ENCODE measurements at regions not wholly inside any gene's neighbourhood (a gene's known extent, or its start where the extent isn't known, plus 50 kb on each side); places are given as distances from the start of the nearest gene placed in this dataset.
A peak's percentile ranks its signal among the peaks of the same experiment; 100 is the strongest.

DNA sequence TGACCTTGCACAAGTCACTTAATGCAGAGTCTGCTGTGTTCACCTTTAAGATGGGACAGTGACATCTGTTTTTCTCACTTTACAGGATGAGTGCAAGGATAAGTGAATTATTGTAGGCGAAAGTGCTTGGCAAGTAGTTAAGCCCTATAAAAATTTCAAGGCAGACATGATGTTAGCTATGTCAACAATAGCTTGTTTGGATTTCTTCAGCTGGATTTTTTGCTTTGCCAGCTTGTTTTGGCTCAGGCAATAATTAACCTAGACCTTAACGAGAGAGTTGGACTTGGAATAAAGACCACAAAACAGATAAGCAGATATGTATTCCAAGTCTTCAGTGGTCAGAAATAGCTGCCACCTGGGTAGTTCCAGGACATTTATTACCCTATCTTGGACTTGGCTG is 255.2 kb downstream of the ARL4A start:
- peak; percentile 89 to 96 (median 93) for ATAC-seq
- intact Hi-C loops (cut with DNase I) = no loop called here
- FAIRE-seq = peak; percentile 75

DNA sequence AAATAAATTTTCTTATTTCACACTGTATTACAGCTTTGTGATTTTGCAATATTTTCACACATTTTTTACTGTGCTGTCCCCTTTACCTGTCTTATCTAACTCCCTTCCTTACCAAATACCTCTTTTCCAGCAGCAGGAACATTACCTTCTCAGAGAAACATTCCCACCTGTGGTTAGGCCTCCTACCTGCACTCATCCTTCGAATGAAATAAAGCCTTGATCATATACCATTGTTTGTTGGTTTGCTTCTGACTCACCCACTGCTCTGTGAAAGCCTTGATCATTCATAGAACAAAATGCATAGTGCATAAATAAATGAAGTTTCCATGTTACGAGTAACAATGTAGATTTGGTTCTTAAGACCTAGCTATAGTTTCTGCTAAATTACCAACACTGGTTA is 256.3 kb downstream of the ARL4A start:
- ATAC-seq = no peak
- no peak for FAIRE-seq
- Histone ChIP-seq H3K4me1 (peaks cover 17 to 24% (median 21%) of the 10 kb centered on the region in 3 donors), H3K27ac (no peak overlapping the region), H3K9me3 (no peaks in the 10 kb centered on the region), H3K27me3 (no peaks in the 10 kb centered on the region), H3K4me3 (no peak overlapping the region), H3K36me3 (no peaks in the 10 kb centered on the region)
- intact Hi-C loops (cut with DNase I) = no loop called here
- TF ChIP-seq, protein P1, sequence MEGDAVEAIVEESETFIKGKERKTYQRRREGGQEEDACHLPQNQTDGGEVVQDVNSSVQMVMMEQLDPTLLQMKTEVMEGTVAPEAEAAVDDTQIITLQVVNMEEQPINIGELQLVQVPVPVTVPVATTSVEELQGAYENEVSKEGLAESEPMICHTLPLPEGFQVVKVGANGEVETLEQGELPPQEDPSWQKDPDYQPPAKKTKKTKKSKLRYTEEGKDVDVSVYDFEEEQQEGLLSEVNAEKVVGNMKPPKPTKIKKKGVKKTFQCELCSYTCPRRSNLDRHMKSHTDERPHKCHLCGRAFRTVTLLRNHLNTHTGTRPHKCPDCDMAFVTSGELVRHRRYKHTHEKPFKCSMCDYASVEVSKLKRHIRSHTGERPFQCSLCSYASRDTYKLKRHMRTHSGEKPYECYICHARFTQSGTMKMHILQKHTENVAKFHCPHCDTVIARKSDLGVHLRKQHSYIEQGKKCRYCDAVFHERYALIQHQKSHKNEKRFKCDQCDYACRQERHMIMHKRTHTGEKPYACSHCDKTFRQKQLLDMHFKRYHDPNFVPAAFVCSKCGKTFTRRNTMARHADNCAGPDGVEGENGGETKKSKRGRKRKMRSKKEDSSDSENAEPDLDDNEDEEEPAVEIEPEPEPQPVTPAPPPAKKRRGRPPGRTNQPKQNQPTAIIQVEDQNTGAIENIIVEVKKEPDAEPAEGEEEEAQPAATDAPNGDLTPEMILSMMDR (IDR thresholded peaks at IDR 0.05) = no peak
- WGBS, 2 donors = 79 to 89% methylated on average over 2 of the region's 2 CpGs
- no peak for DNase-seq

More for the DNA sequence above, 255.2 kb downstream of the ARL4A start:
- Histone ChIP-seq H3K9me3 (no peaks in the 10 kb centered on the region), H3K4me1 (peaks cover 17 to 24% (median 21%) of the 10 kb centered on the region in 3 donors), H3K36me3 (no peaks in the 10 kb centered on the region), H3K27ac (peak overlapping the region in 1 of 4 donors; percentile 56), H3K4me3 (no peak overlapping the region), H3K27me3 (no peaks in the 10 kb centered on the region)
- 9% methylated on average over 2 of the region's 2 CpGs for WGBS, 2 donors
- peak in 3 of 6 donors; percentile 18 to 50 (median 22) for DNase-seq
- TF ChIP-seq, protein P1 (IDR thresholded peaks at IDR 0.05) = no peak

DNA sequence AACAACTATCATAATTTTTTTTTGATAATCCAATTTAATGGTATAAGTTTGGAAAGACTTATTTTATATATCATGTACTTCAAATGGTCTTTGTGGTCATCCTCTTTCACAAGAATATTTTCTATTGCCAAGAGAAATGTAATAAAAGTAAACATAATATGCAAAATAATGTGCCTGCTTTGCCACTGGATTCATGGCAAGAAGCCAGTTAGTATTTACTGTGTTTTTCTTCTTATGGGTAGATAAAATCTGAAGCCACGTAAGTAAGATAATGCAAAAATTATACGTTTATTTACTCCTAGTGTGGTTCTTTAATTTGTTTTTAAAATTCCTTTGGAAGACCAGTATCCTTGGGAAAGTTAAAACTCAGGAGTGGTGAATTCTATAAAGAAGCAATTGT is 258.5 kb downstream of the ARL4A start:
- no peaks in the 10 kb centered on the region for H3K27me3 ChIP-seq
- H3K4me1 ChIP-seq = peaks cover 17 to 32% (median 21%) of the 10 kb centered on the region in 3 donors
- H3K9me3 ChIP-seq = no peaks in the 10 kb centered on the region
- no peak for DNase-seq
- FAIRE-seq = no peak
- WGBS, 2 donors = 32 to 40% methylated on average over 2 of the region's 2 CpGs
- intact Hi-C loops (cut with DNase I) = no loop called here
- H3K4me3 ChIP-seq = no peak overlapping the region
- TF ChIP-seq, protein P1 (IDR thresholded peaks at IDR 0.05) = no peak
- no peaks in the 10 kb centered on the region for H3K36me3 ChIP-seq
- H3K27ac ChIP-seq = no peak overlapping the region
- no peak for ATAC-seq

GRCh38 chr7:12947465-12947864 is 260.0 kb downstream of the ARL4A start:
- TF ChIP-seq, protein P1 (IDR thresholded peaks at IDR 0.05) = no peak
- Histone ChIP-seq H3K36me3 (no peaks in the 10 kb centered on the region), H3K4me1 (peaks cover 6 to 18% (median 7%) of the 10 kb centered on the region in 3 donors), H3K27me3 (no peaks in the 10 kb centered on the region), H3K27ac (no peak overlapping the region), H3K9me3 (no peaks in the 10 kb centered on the region), H3K4me3 (no peak overlapping the region)
- FAIRE-seq (no peak), ATAC-seq (no peak), DNase-seq (no peak)
- intact Hi-C loops (cut with DNase I) = no loop called here
- 62 to 86% methylated on average over 5 of the region's 5 CpGs for WGBS, 2 donors

GRCh38 chr7:12949060-12949931 is 261.9 kb downstream of the ARL4A start:
- Histone ChIP-seq H3K4me3 (no peak overlapping the region), H3K36me3 (no peaks in the 10 kb centered on the region), H3K9me3 (no peaks in the 10 kb centered on the region), H3K4me1 (peaks cover 0 to 8% (median 0%) of the 10 kb centered on the region in 3 donors), H3K27ac (no peak overlapping the region), H3K27me3 (no peaks in the 10 kb centered on the region)
- FAIRE-seq = no peak
- peak in 1 of 4 donors; percentile 68 for ATAC-seq
- intact Hi-C loops (cut with DNase I) = no loop called here
- DNase-seq = no peak
- TF ChIP-seq, protein P1 (IDR thresholded peaks at IDR 0.05) = no peak
- 46 to 58% methylated on average over 4 of the region's 4 CpGs for WGBS, 2 donors
